ENCODE measurements at regions not wholly inside any gene's neighbourhood (a gene's known extent, or its start where the extent isn't known, plus 50 kb on each side); places are given as distances from the start of the nearest gene placed in this dataset.
A peak's percentile ranks its signal among the peaks of the same experiment; 100 is the strongest.

DNA sequence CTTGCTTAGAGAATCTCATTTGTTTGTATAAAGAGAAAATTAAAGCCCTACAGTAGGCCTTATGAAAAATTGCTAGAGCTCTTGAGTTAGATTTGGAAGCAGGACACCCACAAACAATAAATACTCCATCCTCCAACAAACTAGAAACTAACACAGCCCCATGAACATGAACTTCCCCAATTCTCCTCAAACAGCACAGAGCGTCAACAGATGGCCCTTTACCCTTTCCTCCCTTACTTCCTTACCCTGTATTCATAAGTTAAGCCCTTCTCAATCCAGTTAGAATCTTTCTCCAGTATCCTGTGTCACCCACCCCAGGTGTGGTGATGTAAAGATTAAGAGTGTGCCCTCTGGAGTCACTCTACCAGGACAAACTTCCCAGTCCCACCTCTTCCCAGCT, 113.7 kb downstream of the UNC5CL start:
- no peak overlapping the region for H3K4me3 ChIP-seq (ENCODE audit: control insufficient read depth, low read depth, low read length)
- no peak for DNase-seq (ENCODE audit: low read depth)
- TF ChIP-seq, protein P1, sequence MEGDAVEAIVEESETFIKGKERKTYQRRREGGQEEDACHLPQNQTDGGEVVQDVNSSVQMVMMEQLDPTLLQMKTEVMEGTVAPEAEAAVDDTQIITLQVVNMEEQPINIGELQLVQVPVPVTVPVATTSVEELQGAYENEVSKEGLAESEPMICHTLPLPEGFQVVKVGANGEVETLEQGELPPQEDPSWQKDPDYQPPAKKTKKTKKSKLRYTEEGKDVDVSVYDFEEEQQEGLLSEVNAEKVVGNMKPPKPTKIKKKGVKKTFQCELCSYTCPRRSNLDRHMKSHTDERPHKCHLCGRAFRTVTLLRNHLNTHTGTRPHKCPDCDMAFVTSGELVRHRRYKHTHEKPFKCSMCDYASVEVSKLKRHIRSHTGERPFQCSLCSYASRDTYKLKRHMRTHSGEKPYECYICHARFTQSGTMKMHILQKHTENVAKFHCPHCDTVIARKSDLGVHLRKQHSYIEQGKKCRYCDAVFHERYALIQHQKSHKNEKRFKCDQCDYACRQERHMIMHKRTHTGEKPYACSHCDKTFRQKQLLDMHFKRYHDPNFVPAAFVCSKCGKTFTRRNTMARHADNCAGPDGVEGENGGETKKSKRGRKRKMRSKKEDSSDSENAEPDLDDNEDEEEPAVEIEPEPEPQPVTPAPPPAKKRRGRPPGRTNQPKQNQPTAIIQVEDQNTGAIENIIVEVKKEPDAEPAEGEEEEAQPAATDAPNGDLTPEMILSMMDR (IDR thresholded peaks at IDR 0.05; ENCODE audit: control insufficient read depth, insufficient read depth, low read depth, low read length, missing control alignments): no peak

DNA sequence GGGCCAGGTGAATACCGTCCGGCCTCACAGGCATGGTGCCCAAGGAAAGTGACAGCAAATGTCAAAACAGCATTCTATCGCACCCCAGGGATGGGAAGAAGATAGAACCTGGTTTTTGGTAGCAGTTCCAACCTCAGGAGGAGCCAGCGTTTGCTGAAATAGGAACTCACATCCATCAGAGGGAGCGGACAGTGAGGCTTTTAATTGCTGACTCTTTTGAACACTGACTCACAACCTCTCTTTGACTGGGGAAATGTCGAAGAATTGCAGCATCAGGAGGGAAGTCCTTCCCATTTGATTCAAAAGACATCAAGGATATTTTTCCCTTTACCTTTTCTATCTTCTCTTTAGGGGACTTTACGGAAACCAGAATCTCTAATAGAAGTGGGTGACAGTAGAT, 114.2 kb downstream of the UNC5CL start:
- no peak overlapping the region for H3K4me3 ChIP-seq (ENCODE audit: control insufficient read depth, low read depth, low read length)
- DNase-seq (ENCODE audit: low read depth): no peak
- TF ChIP-seq, protein P1 (IDR thresholded peaks at IDR 0.05; ENCODE audit: control insufficient read depth, insufficient read depth, low read depth, low read length, missing control alignments): no peak

GRCh38 chr6:40923880-40924279, 115.1 kb downstream of the UNC5CL start:
- TF ChIP-seq, protein P1 (IDR thresholded peaks at IDR 0.05; ENCODE audit: control insufficient read depth, insufficient read depth, low read depth, low read length, missing control alignments): no peak
- H3K4me3 ChIP-seq (ENCODE audit: control insufficient read depth, low read depth, low read length): no peak overlapping the region
- no peak for DNase-seq (ENCODE audit: low read depth)

DNA sequence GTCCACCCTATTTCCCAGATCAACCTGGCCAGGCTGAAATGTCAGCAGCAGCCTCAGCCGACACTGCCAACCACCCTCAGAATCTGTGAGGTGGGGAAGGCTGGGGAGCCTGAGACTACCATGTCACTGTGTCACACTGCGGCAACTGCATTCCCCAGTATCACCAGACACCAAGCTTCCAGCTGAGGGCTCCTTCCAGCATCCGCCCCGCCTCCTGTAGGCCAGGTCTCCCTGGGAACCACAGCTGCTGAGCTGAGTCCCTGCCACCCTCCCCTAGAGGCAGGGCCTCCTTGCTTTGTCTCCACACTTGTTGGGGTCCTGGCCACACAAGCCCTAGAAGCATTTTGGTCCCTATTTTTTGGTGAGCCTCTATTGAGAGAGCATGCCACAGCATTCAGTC, 115.7 kb downstream of the UNC5CL start:
- DNase-seq (ENCODE audit: low read depth): no peak
- TF ChIP-seq, protein P1 (IDR thresholded peaks at IDR 0.05; ENCODE audit: control insufficient read depth, insufficient read depth, low read depth, low read length, missing control alignments): no peak

DNA sequence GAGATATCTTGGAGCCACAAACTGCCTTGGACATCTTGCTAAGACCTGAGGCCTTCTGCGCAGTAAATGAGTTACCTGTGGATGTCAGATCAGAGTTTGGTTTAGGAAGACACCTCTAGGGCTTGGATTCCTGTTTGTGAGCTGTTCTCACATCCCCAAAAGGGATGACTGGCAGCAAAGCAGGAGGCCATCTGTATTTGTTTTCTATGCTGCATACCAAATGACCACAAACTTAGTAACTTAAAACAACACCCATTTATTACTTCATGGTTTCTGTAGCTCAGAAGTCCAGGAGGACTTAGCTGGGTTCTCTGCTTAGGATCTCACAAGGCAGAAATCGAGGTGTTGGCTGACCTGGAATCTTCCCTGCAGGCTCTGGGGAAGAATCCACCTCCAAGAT, 116.7 kb downstream of the UNC5CL start:
- TF ChIP-seq, protein P1 (IDR thresholded peaks at IDR 0.05; ENCODE audit: control insufficient read depth, insufficient read depth, low read depth, low read length, missing control alignments): no peak
- peak; percentile 29 for DNase-seq (ENCODE audit: low read depth)
- no peak overlapping the region for H3K4me3 ChIP-seq (ENCODE audit: control insufficient read depth, low read depth, low read length)

More for the DNA sequence above, 115.7 kb downstream of the UNC5CL start:
- no peak overlapping the region for H3K4me3 ChIP-seq (ENCODE audit: control insufficient read depth, low read depth, low read length)

DNA sequence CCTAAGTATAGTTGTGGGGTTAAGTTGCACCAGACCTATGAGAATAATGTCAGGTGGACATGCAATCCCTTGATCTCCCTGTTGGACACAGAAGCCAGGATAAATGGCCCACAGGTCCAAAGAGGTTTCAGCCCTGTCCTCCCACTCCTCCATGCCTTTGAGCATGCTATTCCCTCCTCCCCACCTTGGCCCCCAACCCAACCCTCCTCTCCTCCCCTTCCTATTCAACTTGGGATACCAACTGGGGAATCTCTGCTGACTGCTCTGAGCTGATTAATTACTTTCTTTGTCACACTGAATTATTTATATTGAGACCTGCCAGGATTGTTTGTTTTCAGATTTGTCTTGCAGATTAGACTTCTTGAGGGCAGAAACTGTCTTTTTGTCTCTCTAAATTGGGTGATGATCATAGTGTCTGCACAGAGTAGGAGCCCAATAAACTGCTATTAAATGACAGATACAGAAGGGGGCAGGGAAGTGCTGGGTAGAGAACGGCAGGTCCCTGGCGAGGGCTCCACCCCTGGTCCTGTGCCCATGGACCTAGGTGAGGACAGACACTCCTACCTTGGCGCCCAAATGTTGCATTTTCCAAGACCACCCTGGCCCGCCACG, 120.9 kb downstream of the UNC5CL start:
- no peak overlapping the region for H3K4me3 ChIP-seq (ENCODE audit: control insufficient read depth, low read depth, low read length)
- DNase-seq (ENCODE audit: low read depth): no peak
- TF ChIP-seq, protein P1 (IDR thresholded peaks at IDR 0.05; ENCODE audit: control insufficient read depth, insufficient read depth, low read depth, low read length, missing control alignments): no peak

All from AG09309 (cell line).